ENCODE measurements at regions not wholly inside any gene's neighbourhood (a gene's known extent, or its start where the extent isn't known, plus 50 kb on each side); places are given as distances from the start of the nearest gene placed in this dataset.

- no peak for TF ChIP-seq CTCF (IDR thresholded peaks at IDR 0.05)
Measured at GRCh38 chr13:65912516-65912915, 1317.6 kb downstream of the PCDH9 start.

GRCh38 chr13:65911546-65912193 lies 1318.5 kb downstream of the PCDH9 start:
- no peaks in the 10 kb centered on the region for H3K79me2 ChIP-seq
- no peak overlapping the region for H3K9ac ChIP-seq
- no peak overlapping the region for H2AFZ ChIP-seq
- no peaks in the 10 kb centered on the region for H3K27me3 ChIP-seq (ENCODE audit: control insufficient read depth, insufficient read depth, low read length)
- TF ChIP-seq CTCF (IDR thresholded peaks at IDR 0.05): no peak
- H3K4me1 ChIP-seq: no peaks in the 10 kb centered on the region
- no peak overlapping the region for H3K27ac ChIP-seq
- no peak overlapping the region for H3K4me3 ChIP-seq (ENCODE audit: low read depth, low read length)
- H3K4me2 ChIP-seq (ENCODE audit: low read length): no peak overlapping the region
- H3K9me3 ChIP-seq (ENCODE audit: control insufficient read depth, low read length): no peaks in the 10 kb centered on the region
- no peaks in the 10 kb centered on the region for H3K36me3 ChIP-seq (ENCODE audit: control insufficient read depth, insufficient read depth, low read length)

More at GRCh38 chr13:65912516-65912915, 1317.6 kb downstream of the PCDH9 start:
- H3K9me3 ChIP-seq (ENCODE audit: control insufficient read depth, low read length): no peaks in the 10 kb centered on the region
- H3K27ac ChIP-seq: no peak overlapping the region
- no peak overlapping the region for H2AFZ ChIP-seq
- H3K4me1 ChIP-seq: no peaks in the 10 kb centered on the region
- no peaks in the 10 kb centered on the region for H3K79me2 ChIP-seq
- no peak overlapping the region for H3K4me3 ChIP-seq (ENCODE audit: low read depth, low read length)
- H3K27me3 ChIP-seq (ENCODE audit: control insufficient read depth, insufficient read depth, low read length): no peaks in the 10 kb centered on the region
- no peak overlapping the region for H3K4me2 ChIP-seq (ENCODE audit: low read length)
- H3K9ac ChIP-seq: no peak overlapping the region
- H3K36me3 ChIP-seq (ENCODE audit: control insufficient read depth, insufficient read depth, low read length): no peaks in the 10 kb centered on the region

GRCh38 chr13:65909501-65909900 lies 1320.6 kb downstream of the PCDH9 start:
- H3K27me3 ChIP-seq (ENCODE audit: control insufficient read depth, insufficient read depth, low read length): no peaks in the 10 kb centered on the region
- H3K9me3 ChIP-seq (ENCODE audit: control insufficient read depth, low read length): no peaks in the 10 kb centered on the region
- TF ChIP-seq CTCF (IDR thresholded peaks at IDR 0.05): no peak

GRCh38 chr13:65907666-65908525 lies 1322.2 kb downstream of the PCDH9 start:
- Histone ChIP-seq H3K4me3 (ENCODE audit: low read depth, low read length) (no peak overlapping the region), H3K27me3 (ENCODE audit: control insufficient read depth, insufficient read depth, low read length) (no peaks in the 10 kb centered on the region), H3K4me1 (no peaks in the 10 kb centered on the region), H3K36me3 (ENCODE audit: control insufficient read depth, insufficient read depth, low read length) (no peaks in the 10 kb centered on the region), H3K9ac (no peak overlapping the region), H3K4me2 (ENCODE audit: low read length) (no peak overlapping the region), H2AFZ (no peak overlapping the region), H3K9me3 (ENCODE audit: control insufficient read depth, low read length) (no peaks in the 10 kb centered on the region), H3K27ac (no peak overlapping the region), H3K79me2 (no peaks in the 10 kb centered on the region)
- no peak for TF ChIP-seq CTCF (IDR thresholded peaks at IDR 0.05)

More at GRCh38 chr13:65909501-65909900, 1320.6 kb downstream of the PCDH9 start:
- Histone ChIP-seq H3K4me1 (no peaks in the 10 kb centered on the region), H3K4me3 (ENCODE audit: low read depth, low read length) (no peak overlapping the region), H3K79me2 (no peaks in the 10 kb centered on the region), H3K4me2 (ENCODE audit: low read length) (no peak overlapping the region), H3K9ac (no peak overlapping the region), H2AFZ (no peak overlapping the region), H3K27ac (no peak overlapping the region), H3K36me3 (ENCODE audit: control insufficient read depth, insufficient read depth, low read length) (no peaks in the 10 kb centered on the region)

Measured in parathyroid adenoma (tissue), 2 donors.